Left lobe of liver (tissue), 2 donors: ENCODE measurements at regions not wholly inside any gene's neighbourhood (a gene's known extent, or its start where the extent isn't known, plus 50 kb on each side); places are given as distances from the start of the nearest gene placed in this dataset.
A peak's percentile ranks its signal among the peaks of the same experiment; 100 is the strongest.

Experiments used
- ATAC-seq: fragments of 200-7000 bp; cut with Tn5 transposase; one replicate; pipeline ENCODE4 v1.9.1; 2020; ENCODE audit warnings: mild to moderate bottlenecking, moderate library complexity
- DNase-seq: peaks from one replicate; pipeline ENCODE4 v3.0.0-alpha.2; 2020; ENCODE audit warnings: low spot score
- donor health status: DM: no; HTN: no; CAD: no; lungs with moderate emphysema.
- donor health status: DM: no; HTN: yes; CAD: no.

DNA sequence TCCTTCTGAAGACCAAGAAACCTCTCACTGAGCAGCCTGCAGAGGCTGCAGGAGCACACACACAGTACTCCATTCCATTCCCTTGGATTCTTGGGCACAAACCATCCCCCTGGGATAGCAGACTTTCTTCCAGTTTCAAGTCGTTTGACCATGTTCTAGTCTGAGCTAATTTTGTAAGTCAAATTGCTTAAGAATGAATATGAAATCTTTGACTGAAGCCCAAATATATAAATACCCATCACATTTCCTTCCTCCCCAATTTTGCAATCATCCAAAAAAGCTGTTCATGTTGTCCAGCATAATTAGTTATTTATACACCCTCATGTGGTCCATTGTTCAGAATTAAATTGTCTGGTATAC, 231.2 kb upstream of the TPRG1 start:
- DNase-seq (no peak), ATAC-seq (no peak)

DNA sequence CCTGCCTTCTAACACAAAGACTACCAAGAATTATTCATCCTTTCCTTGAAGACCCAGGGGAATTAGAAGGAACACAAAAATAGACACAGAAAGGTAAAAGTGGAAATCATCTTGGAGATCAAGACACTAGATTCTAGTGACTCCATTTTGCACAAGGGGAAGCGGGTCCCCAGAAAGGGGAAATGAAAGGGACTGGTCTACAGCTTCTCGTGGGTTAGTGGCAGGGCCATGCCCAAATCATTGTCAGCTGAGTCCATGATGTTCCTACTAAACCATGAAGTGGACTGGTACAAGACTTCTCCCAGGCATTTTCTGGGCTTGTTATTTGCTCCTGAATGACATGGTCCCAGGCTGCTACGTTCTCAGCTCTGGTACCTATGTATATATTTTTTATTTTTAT, 230.7 kb upstream of the TPRG1 start:
- DNase-seq (no peak), ATAC-seq (no peak)

DNA sequence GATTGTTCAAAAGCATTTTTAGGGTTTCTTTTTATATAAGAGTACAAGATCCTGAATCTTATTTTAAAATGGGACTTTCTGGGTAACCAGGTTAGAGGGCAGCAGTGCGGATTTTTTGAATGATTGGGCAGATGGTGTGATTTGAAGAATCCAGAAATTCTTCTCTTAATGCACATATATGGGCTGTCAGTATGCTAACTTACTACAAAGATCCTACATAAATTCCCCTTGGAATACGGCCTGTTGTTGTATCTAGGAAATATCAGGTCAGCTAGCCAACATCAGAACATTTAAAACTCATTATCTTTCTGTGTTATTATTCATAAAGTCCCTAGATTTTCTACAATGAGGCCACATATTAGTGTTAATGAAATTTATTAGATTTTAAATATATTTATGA, 229.6 kb upstream of the TPRG1 start:
- ATAC-seq (no peak), DNase-seq (no peak)

DNA sequence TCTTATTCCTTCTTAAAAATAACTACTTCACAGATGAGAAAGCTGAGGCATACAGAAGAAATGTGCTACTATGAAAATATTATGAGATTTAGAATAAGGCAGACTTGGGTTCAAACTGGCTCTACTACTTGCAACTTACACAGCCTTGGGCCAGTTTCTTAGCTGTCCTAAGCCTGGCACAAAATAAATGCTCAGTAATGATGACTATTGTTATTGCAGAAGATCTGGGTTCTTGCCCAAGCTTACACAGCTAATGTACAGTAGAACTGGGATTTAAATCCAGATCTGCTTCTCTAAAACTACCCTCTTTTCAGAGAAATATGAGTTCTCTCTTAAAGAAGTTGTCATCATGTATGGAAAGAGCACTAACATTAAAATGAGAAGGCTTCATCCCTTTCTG, 228.2 kb upstream of the TPRG1 start:
- no peak for DNase-seq
- ATAC-seq, result no peak

DNA sequence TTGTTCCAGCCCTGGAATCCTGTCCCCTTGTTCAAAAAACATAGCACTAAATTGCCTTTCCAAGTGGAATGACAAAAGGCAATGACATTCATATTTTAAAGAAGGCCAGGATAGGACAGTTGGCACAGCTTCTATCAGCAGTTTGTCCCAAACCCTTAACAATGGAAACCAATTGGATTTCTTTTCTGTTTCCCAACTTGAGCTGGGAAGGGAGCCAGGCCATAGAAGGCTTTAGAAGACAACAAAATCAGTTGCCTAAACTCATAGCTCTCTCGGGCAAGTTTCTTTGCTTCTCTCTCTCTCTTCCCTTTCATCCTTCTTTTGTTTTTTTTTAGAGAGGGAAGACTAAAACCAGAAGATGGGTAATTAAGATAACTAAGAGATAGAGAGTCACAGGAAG, 227.7 kb upstream of the TPRG1 start:
- DNase-seq, result no peak
- ATAC-seq, result no peak

DNA sequence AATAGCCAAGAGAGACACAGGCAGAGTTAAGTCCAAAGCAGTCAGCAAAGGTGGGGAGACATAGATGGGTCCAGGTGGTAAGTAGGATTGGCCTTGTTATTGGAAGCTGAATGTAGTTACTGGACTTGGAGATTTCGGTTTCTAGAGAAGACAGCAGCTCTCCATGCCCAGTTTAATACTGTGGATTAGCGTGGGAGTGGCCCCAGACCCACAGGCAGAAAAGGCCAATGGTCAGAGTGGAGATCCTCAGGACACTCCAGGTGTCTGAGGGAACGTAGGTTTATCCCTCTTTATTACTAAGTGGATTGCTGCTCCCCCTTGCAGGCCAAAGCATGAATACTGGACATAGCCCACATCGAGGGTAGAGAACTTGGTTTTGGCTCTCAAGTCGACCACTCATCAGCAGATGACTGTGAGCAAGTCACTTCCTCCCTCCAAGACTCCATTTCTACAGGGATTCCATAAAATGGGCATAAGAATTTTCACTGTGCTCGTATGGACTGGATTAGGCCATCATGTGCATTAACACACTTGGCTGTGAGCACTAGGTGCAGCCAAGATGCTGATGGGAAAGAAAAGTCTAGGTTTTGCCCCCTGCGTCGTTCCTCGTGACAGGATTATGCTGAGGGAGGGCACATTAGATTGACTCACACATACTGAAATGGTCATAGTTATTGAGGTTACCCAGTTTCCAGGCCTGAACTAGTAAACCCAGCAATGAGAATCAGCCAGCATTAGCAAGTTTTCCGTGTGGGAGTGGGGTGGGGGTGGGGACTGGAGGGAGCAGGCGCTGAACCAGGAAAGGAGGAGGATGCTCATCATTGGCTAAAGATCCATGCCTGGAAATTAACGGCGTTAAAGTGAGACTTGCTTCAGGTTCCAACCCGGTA, 225.2 kb upstream of the TPRG1 start:
- ATAC-seq (peak; percentile 13), DNase-seq (no peak)

DNA sequence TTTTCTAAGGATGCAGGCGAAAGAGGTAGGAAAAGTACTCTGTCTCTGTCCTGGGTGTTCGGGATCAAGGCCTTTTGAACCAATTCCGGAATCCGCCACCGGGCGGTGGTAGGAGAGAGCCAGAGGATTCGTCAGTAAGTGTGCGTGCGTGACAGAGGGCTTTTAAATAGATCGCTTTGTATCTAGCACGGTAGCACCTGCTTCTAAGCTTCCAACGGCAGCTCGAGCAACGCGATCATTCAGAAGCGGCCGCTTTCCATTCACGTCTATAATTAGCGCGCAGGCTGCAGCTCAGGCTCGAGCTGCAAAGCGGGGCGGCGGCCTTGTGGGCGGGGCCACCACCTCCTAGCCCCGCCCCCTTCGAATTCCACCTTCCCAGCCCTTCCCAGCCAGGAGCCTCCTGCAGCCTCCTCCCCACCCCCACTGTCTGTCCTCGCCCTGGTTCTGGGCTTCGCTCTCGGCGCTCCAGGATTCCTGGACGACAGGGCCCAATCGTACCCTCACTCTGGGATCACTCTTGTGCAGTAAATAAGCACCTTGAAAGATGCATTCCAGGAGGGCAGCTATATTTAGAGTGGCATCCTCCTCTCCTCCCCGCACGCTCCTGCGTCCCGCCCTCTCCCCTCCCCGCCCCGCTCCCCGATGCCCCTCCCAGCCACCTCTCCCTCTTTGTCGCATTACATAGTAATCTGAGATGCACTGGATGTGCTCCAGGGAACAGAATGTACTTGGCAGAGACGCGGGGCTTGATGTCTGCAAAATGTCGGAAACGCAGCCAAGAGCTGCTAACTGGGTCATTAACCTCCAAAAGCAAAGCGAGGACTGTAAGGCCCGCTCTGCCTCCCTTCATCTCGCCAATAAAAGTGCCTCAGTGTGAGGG, 224.1 kb upstream of the TPRG1 start:
- peak; percentile 98 for DNase-seq
- ATAC-seq, result peak; percentile 80

DNA sequence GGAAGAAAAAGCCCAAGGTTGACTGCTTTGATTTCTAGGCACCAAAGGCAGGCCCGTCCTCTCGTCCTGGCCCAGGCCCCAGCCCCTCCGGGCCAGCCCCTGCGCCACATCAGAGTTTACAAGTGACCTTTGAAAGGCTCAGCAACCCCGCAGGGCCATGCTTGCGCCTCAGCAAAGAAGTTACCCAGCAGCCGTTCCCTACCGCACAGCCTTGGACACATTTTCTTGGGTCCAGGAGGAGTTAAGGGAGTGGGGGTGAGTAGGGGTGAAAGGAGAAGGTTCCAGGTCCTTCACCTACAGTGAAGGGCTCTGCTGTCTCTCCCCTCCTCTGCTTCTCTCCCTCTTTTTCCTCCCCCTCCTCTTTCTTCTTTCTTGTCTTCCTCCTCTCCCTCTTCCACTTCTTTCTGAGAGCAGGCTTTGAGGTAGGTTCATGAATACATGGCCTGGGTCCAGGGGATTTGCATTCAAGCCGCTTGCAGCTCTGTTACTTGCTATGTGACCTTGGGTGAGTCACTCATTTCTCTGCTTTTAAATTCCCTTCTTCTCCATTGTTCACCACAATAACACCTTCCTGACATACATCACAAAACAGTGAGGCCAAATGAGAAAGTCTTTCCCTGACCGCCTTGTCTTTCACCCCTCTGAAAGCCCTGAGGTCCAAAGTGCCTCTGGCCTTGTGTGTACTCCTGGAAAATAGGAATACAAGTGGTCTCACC, 223.3 kb upstream of the TPRG1 start:
- DNase-seq, result no peak
- no peak for ATAC-seq

DNA sequence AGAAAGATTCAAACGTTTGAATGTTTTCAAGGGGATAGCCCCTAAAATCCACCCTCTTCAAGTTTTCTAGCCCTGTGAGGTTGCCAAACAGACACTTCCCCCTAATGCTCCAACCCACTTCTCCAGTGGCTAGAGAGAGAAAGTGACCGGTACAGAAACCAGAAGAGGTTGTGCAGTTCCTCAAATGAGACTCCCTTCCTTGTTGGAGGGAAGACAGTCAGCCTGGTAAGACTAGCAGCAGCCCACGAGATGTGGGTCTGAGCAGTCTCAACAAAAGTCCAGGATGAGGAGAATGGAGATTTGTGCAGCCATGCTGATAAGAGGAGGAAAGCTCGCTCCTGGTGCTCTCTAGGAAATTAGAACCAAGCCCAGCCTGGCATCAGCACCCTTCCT, 222.8 kb upstream of the TPRG1 start:
- DNase-seq (no peak), ATAC-seq (no peak)

DNA sequence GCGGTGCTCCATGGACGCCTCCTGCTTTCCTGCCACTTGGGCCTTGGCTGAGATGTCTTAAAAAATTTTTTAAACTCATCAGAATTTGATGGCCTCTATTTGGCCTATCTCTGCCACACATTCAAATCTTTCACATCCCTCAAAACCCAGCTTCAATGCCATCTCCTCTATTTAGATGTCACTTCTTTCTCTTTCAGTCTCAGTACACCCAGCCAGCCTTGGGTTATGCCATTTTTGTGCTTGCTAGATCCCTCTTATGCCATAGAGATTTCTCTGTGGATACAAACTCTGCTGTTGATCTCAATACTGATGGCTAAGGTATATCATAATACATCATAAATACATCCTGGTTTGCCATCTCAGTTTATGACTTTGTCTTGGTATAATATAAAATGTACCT, 222.3 kb upstream of the TPRG1 start:
- ATAC-seq (no peak), DNase-seq (no peak)

DNA sequence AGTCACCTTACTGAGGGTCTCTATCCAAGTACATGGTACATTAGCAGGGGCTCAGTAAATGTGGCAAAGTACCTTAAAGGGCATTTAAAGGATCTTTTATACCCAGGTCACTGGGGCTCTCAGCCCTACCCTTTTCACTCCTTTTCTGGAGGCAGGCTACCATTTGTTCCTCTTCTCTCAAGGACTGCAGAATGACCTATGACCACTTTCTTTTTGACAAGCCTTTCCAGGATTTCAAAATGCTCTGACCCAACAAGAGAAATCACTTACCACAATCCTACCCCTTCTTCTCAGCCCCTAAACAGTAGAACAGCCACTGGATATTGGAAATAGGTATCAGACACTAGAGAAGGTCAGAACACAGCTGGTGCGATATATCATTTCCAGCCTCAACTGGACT, 221.8 kb upstream of the TPRG1 start:
- no peak for DNase-seq
- ATAC-seq, result no peak

DNA sequence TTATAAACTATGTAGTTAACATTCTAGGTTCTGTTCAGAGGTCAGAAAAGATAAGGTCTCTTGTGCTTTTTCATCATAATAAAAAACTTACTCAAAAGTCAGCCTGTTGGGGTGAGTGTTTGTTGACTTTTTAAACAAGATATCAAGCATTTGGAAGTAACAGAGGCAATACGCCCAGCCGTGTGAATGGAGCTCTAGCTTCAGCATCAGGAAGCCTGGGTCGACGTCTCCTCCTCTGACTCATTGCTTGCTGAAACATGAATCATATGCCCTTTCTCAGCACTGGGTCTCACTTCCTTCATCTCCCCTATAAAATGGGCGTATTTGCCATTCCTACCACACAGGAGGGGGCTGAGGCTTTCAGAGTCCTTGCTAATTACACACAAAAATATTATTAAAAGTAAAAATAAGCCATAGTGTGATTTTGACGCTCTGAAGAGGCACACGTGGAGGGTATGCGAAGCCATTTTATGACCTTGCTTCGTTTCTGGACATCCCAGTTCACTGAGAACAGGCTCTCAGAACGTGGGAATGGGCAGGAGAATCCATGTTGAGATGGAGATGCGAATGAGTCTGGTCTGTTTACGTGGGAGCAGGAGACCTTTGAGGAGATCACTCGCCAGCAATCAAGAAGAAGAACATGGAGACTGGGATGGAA, 220.8 kb upstream of the TPRG1 start:
- no peak for ATAC-seq
- DNase-seq, result no peak

DNA sequence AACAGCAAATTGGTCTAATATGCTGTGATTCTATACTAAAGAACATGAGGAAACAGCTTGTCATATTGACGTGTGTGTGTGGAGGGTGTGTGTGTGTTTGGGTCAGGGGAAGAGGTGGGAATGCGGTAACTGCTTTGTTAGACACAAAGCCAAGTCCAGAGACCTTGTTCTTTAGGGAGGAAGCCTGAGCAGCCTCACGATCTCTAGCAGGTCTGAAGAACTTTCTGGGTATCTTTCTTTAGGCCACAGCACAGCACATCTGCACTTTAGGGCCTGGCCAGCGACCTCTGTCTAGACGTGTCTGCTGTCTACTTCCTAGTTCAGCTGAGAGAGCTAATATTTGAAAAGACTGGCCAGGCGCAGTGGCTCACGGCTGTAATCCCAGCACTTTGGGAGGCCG, 220.0 kb upstream of the TPRG1 start:
- ATAC-seq (no peak), DNase-seq (no peak)

DNA sequence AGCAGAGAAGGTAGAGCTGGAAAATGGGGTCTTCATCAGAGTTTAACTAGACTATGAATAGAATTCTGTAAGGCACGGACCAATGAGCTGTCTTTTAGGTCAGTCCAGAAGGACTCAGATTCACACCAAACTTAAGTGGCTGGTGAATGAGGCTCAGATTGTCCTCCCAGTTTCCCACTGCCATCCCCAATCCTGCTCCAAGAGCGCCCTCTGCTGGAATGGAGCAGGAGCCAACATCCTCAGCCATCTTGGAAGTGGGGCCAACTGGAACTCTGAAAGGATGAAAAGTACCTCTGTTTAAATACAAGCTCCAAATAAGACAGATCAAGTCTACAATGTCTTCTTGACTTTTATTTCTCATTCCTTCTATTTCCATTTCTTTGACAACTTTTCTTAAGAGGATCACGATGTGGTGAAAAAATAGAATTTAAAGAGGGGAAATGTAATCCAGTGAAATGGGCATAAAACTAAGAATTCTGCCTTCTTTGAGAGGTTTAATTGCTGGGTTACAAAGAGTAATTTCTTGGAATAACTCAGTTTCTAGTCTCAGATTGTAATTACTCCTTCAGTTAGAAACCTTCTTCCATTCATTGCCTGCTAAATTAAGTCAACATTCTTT, 217.1 kb upstream of the TPRG1 start:
- peak; percentile 84 for DNase-seq
- peak; percentile 81 for ATAC-seq

DNA sequence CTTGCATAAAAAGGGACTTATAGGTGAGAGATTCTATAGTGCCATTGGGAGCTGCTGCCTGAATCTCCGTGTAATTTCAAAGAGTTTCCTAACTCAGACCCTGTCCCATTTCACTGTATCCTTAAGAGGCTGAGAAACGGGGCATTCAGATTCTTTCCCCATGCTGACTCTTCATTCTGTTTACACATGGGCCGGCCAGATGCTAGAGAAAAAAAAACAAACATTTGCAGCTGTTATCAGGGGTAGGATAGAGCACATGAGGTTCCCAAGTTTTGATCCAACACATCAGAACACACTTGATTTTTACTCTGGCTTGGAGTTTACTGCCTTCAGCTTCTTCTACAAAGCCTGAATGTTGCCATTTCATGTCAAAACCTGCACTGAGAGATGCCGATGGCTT, 215.9 kb upstream of the TPRG1 start:
- ATAC-seq (peak; percentile 42), DNase-seq (no peak)

DNA sequence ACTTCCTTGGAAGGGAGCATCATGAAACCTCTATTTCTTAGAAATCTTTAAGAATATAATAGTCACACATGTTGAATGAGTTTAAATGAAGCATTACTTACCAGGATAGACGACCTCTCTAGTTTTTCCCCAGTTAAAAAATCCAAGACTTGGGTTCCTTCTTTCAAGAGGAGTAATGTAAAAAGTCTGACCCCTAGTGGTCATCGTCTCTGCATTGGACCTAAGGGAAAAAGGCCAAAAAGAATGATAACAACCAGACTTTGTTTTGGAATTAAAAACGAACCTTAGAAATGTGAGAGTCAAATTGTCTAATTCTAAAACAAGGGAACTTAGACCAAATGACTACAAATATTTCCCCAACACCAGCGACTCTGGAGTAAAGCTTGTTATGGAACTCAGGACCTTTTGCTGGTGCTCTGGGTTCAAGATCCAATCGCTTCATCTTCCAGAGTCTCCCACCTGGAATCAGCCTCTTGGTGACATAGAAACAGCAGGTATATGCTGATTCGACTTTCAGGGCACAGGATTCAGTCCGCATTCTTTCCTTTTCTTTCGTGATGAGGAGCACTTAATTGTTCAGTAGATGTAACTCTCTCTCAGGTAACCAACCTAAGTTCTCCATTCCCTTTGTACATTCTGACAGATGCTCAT, 214.8 kb upstream of the TPRG1 start:
- peak; percentile 42 for ATAC-seq
- no peak for DNase-seq

DNA sequence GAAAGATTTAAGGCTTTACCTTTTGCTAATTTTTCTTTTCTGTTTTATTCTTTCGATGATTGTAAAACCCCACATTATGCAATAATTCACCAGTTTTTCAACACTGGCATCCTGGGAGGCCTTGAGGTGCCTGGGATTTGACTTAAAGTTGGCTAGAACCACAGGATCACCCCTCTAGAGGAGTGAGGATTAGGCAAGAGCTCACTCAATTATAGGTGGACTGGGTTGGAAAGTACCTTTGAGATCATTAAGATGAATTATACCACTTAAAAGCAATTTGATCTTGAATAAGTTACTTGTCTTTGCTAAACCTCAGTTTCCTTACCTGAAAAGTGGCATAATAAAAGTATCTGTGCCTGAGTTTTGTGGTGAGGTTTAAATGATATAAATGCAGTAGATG, 212.8 kb upstream of the TPRG1 start:
- ATAC-seq (no peak), DNase-seq (no peak)

DNA sequence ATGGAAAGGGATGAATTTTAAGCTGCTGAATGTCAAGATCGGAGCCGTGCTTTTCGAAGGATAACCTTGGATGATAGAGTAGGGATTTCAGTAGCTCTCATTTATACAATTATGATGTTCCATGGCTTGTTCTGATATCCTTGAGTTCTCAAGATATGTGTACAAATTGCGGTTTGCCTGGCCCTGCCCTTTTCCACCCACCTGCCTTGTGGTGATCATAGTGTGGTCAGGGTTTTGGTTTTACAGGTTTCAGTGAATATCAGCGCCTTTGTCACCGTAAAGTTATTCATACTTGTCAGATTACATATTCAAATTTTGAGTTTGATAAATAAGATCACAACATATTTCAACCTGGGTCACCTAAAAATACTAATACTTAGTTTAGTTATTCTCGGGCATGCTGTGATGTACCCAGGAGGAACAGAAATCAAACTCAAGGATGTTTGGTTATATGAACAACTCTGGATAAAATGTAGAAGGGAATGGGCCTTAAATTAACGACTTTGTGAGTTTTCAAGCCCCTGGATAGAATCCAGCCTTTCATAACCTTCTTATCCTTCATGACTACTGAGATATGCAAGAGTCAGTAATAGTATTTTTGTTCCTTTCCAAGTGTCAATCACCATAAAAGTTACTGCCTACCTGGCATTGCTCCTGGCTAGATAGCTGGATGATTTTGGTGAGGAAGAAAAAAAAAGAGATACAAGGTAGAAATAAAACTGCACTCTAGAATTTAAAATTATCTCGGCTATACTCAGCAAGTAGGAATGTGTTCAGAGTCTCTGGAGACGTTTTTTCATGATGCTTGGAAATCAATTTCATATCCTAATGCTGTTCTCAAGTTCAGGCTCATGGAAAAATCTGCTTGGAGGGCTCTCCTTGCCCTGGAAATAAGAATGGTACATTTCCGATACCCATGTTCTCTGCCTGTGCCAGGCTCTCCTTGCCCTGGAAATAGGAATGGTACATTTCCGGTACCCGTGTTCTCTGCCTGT, 209.2 kb upstream of the TPRG1 start:
- no peak for DNase-seq
- no peak for ATAC-seq

DNA sequence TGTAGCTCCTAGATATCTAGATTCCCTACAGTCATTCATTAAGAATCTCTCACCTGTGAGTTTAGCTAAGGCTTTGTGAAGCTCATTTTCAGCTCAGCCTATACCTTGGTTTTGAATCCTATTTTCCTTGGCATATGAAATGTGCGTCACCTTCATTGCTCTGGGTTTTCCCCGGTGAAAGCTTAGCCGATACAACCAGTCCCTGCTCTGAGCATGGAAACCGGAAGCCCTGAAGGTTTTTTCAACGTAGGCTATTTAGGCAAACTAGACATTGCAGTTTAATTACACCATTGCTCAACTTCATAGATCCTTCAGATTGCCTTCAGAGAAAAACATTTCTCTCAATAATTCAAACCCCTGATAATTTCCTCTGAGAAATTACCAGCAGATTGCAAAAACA, 206.8 kb upstream of the TPRG1 start:
- ATAC-seq (no peak), DNase-seq (no peak)
